ENCODE measurements at regions not wholly inside any gene's neighbourhood (a gene's known extent, or its start where the extent isn't known, plus 50 kb on each side); places are given as distances from the start of the nearest gene placed in this dataset.

GRCh38 chr10:59595593-59595992 lies 114.1 kb downstream of the SLC16A9 start:
- no peaks in the 10 kb centered on the region for H3K36me3 Mint-ChIP-seq
- no peak for DNase-seq (ENCODE audit: low spot score in 2 of 2)
- H3K27ac Mint-ChIP-seq = no peak overlapping the region
- H3K9me3 Mint-ChIP-seq = no peaks in the 10 kb centered on the region
- no peak for ATAC-seq

GRCh38 chr10:59593768-59594167 lies 115.9 kb downstream of the SLC16A9 start:
- Mint-ChIP-seq H3K9me3 (no peaks in the 10 kb centered on the region), H3K27ac (no peak overlapping the region)

GRCh38 chr10:59589796-59590195 lies 119.9 kb downstream of the SLC16A9 start:
- H3K36me3 Mint-ChIP-seq = no peaks in the 10 kb centered on the region
- DNase-seq (ENCODE audit: low spot score in 2 of 2) = no peak
- no peak overlapping the region for H3K27ac Mint-ChIP-seq
- no peak for ATAC-seq
- H3K9me3 Mint-ChIP-seq = no peaks in the 10 kb centered on the region

More at GRCh38 chr10:59593768-59594167, 115.9 kb downstream of the SLC16A9 start:
- DNase-seq (ENCODE audit: low spot score in 2 of 2) (no peak), ATAC-seq (no peak)
- no peaks in the 10 kb centered on the region for H3K36me3 Mint-ChIP-seq

GRCh38 chr10:59588791-59589190 lies 120.9 kb downstream of the SLC16A9 start:
- H3K36me3 Mint-ChIP-seq = no peaks in the 10 kb centered on the region
- no peaks in the 10 kb centered on the region for H3K9me3 Mint-ChIP-seq
- DNase-seq (ENCODE audit: low spot score in 2 of 2) (no peak), ATAC-seq (no peak)
- no peak overlapping the region for H3K27ac Mint-ChIP-seq

GRCh38 chr10:59587756-59588140 lies 121.9 kb downstream of the SLC16A9 start:
- no peak for ATAC-seq
- H3K36me3 Mint-ChIP-seq = no peaks in the 10 kb centered on the region
- no peak for DNase-seq (ENCODE audit: low spot score in 2 of 2)
- H3K9me3 Mint-ChIP-seq = no peaks in the 10 kb centered on the region
- no peak overlapping the region for H3K27ac Mint-ChIP-seq

GRCh38 chr10:59587083-59587755 lies 122.4 kb downstream of the SLC16A9 start:
- no peak overlapping the region for H3K27ac Mint-ChIP-seq
- no peak for ATAC-seq
- no peak for DNase-seq (ENCODE audit: low spot score in 2 of 2)
- H3K9me3 Mint-ChIP-seq = no peaks in the 10 kb centered on the region
- H3K36me3 Mint-ChIP-seq = no peaks in the 10 kb centered on the region

GRCh38 chr10:59586407-59586891 lies 123.2 kb downstream of the SLC16A9 start:
- Mint-ChIP-seq H3K36me3 (no peaks in the 10 kb centered on the region), H3K27ac (no peak overlapping the region), H3K9me3 (no peaks in the 10 kb centered on the region)
- no peak for ATAC-seq
- DNase-seq (ENCODE audit: low spot score in 2 of 2) = no peak

- DNase-seq (ENCODE audit: low spot score in 2 of 2) (no peak), ATAC-seq (no peak)
- Mint-ChIP-seq H3K36me3 (no peaks in the 10 kb centered on the region), H3K9me3 (no peaks in the 10 kb centered on the region), H3K27ac (no peak overlapping the region)
Observed at GRCh38 chr10:59585046-59585700, 124.5 kb downstream of the SLC16A9 start.

- Mint-ChIP-seq H3K27ac (no peak overlapping the region), H3K36me3 (no peaks in the 10 kb centered on the region), H3K9me3 (no peaks in the 10 kb centered on the region)
- no peak for DNase-seq (ENCODE audit: low spot score in 2 of 2)
- ATAC-seq = no peak
Observed at GRCh38 chr10:59582780-59583179, 126.9 kb downstream of the SLC16A9 start.

GRCh38 chr10:59582058-59582457 lies 127.6 kb downstream of the SLC16A9 start:
- ATAC-seq = no peak

GRCh38 chr10:59580026-59580863 lies 129.4 kb downstream of the SLC16A9 start:
- no peak for DNase-seq (ENCODE audit: low spot score in 2 of 2)
- H3K9me3 Mint-ChIP-seq = no peaks in the 10 kb centered on the region
- ATAC-seq = no peak
- no peak overlapping the region for H3K27ac Mint-ChIP-seq
- no peaks in the 10 kb centered on the region for H3K36me3 Mint-ChIP-seq

More at GRCh38 chr10:59582058-59582457, 127.6 kb downstream of the SLC16A9 start:
- no peaks in the 10 kb centered on the region for H3K9me3 Mint-ChIP-seq
- no peak for DNase-seq (ENCODE audit: low spot score in 2 of 2)
- H3K36me3 Mint-ChIP-seq = no peaks in the 10 kb centered on the region
- no peak overlapping the region for H3K27ac Mint-ChIP-seq

- no peaks in the 10 kb centered on the region for H3K36me3 Mint-ChIP-seq
- H3K27ac Mint-ChIP-seq = no peak overlapping the region
- H3K9me3 Mint-ChIP-seq = no peaks in the 10 kb centered on the region
- no peak for ATAC-seq
- no peak for DNase-seq (ENCODE audit: low spot score in 2 of 2)
Observed at GRCh38 chr10:59578741-59579140, 130.9 kb downstream of the SLC16A9 start.

GRCh38 chr10:59577984-59578383 lies 131.7 kb downstream of the SLC16A9 start:
- H3K36me3 Mint-ChIP-seq = no peaks in the 10 kb centered on the region
- no peak for ATAC-seq

GRCh38 chr10:59575269-59575668 lies 134.4 kb downstream of the SLC16A9 start:
- Mint-ChIP-seq H3K27ac (no peak overlapping the region), H3K9me3 (no peaks in the 10 kb centered on the region), H3K36me3 (no peaks in the 10 kb centered on the region)
- no peak for DNase-seq (ENCODE audit: low spot score in 2 of 2)
- ATAC-seq = no peak

More at GRCh38 chr10:59577984-59578383, 131.7 kb downstream of the SLC16A9 start:
- DNase-seq (ENCODE audit: low spot score in 2 of 2) = no peak
- Mint-ChIP-seq H3K27ac (no peak overlapping the region), H3K9me3 (no peaks in the 10 kb centered on the region)

GRCh38 chr10:59563531-59563930 lies 146.1 kb downstream of the SLC16A9 start:
- ATAC-seq (no peak), DNase-seq (ENCODE audit: low spot score in 2 of 2) (no peak)
- Mint-ChIP-seq H3K27ac (no peak overlapping the region), H3K9me3 (peaks cover 0 to 3% of the 10 kb centered on the region in 2 donors), H3K36me3 (no peaks in the 10 kb centered on the region)

- Mint-ChIP-seq H3K27ac (no peak overlapping the region), H3K36me3 (no peaks in the 10 kb centered on the region), H3K9me3 (no peaks in the 10 kb centered on the region)
- no peak for DNase-seq (ENCODE audit: low spot score in 2 of 2)
- ATAC-seq = no peak
Observed at GRCh38 chr10:59562126-59562525, 147.5 kb downstream of the SLC16A9 start.

GRCh38 chr10:59561477-59562121 lies 148.1 kb downstream of the SLC16A9 start:
- H3K27ac Mint-ChIP-seq = no peak overlapping the region
- H3K36me3 Mint-ChIP-seq = no peaks in the 10 kb centered on the region
- H3K9me3 Mint-ChIP-seq = no peaks in the 10 kb centered on the region
- DNase-seq (ENCODE audit: low spot score in 2 of 2) (no peak), ATAC-seq (no peak)

Data from activated naive CD4-positive, alpha-beta T cell treated with anti-CD3 and anti-CD28 coated beads, Interleukin-2, amount 50 U/mL, for 72 hours (primary cell).